Astrocyte of the cerebellum (primary cell): ENCODE measurements at regions not wholly inside any gene's neighbourhood (a gene's known extent, or its start where the extent isn't known, plus 50 kb on each side); places are given as distances from the start of the nearest gene placed in this dataset.
A peak's percentile ranks its signal among the peaks of the same experiment; 100 is the strongest.

Source experiments
- DNase-seq: peaks from one replicate; pipeline ENCODE4 v3.0.0-alpha.2; 2011; ENCODE audit warnings: low read depth
- H3K4me3 ChIP-seq: 2 replicates; pipeline ENCODE4 v1.5.1; 2011; ENCODE audit warnings: mild to moderate bottlenecking, low read depth, low read length, moderate library complexity
- in situ Hi-C: cut with HindIII; loops from 2 replicates; pipeline ENCODE4 v1.10.0; 2017; ENCODE audit warnings: low sequenced_read_pairs
- TF ChIP-seq, protein P1 (sequence below): IDR thresholded peaks from 2 replicates; pipeline ENCODE4 v1.5.1; 2012; ENCODE audit warnings: low read length, low read depth, moderate library complexity, mild to moderate bottlenecking; ENCODE audit errors: missing control alignments

DNA sequence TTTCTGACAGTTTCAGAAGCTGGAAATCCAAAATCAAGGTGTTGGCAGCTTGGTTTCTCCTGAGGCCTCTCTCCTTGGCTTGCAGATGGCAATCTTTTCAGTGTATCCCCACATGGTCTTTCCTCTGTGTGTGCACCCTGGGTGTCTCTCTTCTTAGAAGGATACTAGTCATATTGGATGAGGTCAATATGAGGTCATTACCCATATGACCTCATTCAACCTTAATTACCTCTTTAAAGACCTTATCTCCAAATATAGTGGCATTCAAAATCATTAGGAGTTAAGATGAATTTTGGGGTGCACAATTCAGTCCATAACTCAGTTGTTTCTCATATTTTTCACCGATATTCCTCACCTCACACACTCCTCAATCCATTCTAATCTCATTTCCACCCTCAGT is 92.4 kb upstream of the TGM3 start:
- in situ Hi-C loops: no loop called here
- DNase-seq: no peak
- H3K4me3 ChIP-seq: no peak overlapping the region
- TF ChIP-seq, protein P1, sequence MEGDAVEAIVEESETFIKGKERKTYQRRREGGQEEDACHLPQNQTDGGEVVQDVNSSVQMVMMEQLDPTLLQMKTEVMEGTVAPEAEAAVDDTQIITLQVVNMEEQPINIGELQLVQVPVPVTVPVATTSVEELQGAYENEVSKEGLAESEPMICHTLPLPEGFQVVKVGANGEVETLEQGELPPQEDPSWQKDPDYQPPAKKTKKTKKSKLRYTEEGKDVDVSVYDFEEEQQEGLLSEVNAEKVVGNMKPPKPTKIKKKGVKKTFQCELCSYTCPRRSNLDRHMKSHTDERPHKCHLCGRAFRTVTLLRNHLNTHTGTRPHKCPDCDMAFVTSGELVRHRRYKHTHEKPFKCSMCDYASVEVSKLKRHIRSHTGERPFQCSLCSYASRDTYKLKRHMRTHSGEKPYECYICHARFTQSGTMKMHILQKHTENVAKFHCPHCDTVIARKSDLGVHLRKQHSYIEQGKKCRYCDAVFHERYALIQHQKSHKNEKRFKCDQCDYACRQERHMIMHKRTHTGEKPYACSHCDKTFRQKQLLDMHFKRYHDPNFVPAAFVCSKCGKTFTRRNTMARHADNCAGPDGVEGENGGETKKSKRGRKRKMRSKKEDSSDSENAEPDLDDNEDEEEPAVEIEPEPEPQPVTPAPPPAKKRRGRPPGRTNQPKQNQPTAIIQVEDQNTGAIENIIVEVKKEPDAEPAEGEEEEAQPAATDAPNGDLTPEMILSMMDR: no peak

DNA sequence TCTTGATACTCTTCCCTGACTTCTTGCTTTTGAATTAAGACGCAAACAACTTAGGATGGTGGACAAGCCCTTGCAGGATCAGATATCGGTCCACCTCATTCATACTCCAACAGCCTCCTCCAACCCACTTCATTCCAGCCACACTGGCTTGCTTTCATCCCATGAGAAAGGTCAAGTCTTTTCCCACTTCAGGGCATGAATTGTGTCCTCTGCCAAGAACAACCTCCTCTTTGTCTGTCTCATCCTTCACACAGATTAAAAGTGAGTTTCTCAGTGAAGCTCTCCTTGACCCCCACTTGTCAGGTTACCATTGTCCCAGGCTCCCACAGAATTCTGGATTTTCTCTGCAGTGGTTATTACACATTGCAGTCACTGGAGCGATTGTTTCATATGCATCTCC is 91.8 kb upstream of the TGM3 start:
- H3K4me3 ChIP-seq: no peak overlapping the region
- no peak for DNase-seq
- in situ Hi-C loops: no loop called here
- TF ChIP-seq, protein P1: no peak

DNA sequence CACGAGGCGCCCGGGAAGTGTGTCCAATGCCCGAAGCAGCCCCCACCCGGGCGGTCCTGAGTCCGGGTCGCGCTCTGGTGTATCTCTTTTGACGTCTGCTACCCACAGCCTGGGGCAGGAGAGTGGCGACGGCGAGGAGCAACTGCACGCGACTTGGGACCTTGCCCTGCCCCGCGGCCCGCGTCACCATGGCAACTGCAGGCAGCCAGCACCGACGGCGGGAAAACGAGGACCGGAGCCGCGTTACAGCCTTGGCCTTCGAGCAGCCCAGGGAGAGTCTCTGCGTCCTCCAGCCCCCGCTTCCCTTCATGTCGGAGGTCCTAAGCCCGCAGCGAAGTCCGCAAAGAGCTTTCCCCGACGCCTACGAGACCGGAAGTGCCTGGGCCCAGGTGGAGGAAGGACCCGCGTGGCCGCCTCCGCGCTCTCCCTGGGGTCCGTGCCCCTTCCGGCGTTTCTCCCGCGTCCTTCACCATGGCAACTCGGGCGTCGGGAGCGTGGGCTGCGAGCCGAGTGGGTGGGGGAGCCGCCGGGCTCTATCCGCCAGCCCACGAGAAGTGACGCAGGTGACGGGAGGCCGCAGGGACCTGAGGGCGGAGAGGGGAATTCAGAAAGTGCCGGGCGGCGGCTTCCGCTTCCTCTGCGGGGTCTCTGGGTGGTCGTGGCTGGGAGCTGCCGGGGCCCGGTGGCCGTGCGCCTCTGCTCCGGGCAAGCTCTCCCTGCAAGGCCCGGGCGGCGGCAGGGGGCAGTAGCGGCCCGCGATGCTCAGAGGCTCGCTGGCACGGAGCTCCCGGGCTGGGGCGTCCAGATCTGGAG is 88.6 kb upstream of the TGM3 start:
- peak overlapping the region; percentile 47 for H3K4me3 ChIP-seq
- no peak for DNase-seq
- in situ Hi-C loops: no loop called here
- TF ChIP-seq, protein P1: peak; percentile 71

DNA sequence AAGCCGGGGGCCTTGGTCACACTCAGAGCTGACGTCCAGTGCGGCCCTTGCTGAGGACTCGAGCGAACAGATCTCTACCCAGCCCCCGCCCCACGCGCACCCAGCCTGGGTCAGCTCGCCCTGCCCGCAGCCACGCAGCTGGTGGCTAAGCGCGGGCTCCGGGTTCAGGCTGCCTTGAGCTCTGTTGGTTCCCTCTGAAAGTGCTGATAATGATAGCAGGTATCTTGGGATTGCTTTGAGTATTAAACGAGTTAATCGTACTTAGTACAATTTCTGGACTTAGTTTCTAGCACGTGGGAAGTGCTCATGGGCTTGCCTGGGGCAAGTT is 88.1 kb upstream of the TGM3 start:
- DNase-seq: no peak
- in situ Hi-C loops: no loop called here
- TF ChIP-seq, protein P1: no peak

DNA sequence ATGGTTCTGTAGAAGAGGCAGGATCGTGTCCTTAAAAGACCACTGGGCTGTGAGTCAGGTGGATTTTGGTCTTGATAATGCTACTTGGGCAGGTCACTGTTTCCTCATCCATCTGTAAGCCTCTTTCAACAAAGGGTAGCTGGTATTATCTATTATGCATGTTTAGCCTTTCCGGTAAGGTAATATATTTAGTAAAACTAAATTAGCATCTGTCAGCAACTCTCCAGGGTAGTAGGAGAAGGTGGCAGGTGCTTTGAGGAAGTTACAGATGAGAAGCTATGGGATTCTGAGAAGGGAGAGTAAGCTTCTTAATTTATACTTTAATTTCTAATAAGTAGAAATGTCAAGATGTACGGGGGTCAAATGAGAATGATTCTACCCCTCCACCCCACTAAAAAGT is 86.9 kb upstream of the TGM3 start:
- no peak for DNase-seq
- in situ Hi-C loops: no loop called here
- TF ChIP-seq, protein P1: no peak

More for the DNA sequence above, 88.1 kb upstream of the TGM3 start:
- peak overlapping the region; percentile 47 for H3K4me3 ChIP-seq

DNA sequence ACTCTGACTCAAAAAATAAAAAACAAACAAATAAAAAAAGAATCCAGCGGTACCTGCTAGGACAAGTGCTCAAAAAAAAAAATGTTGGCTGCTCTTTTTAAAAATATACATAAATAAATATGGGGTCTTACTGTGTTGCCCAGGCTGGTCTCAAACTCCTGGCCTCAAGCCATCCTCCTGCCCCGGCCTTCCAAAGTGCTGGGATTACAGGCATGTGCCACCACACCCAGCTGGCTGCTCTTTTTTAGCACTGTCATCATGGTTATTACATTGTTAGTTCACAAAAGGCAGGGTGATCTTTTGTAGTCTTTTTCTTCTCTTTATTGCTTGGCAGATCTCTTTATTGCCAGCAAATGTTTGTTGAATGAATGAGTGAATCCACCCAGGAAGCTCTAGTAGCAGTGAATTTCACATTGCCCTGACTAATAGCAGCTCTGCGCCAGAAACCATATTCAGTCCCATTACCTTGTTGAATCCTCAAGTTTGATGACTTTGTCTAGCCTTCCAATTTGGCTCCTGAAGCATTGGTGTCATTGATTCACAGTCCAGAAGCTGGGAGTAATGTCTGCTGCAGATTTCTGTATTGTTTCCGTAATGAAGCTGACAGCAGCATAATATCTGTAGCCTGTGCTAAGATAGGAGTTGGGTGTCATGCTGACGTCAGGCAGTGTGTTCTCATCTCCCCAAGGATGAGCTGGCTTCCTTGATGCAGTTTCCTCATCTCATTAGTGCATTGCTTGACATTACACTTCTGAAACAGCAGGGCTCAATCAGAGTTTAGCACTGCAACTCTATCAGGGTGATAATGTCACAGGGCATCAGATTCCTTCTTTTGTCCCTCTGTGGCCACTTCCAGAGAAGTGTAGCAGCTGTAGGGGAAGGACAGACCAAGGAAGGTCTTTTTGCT is 84.9 kb upstream of the TGM3 start:
- TF ChIP-seq, protein P1: no peak
- no peak overlapping the region for H3K4me3 ChIP-seq
- in situ Hi-C loops: no loop called here
- no peak for DNase-seq

More for the DNA sequence above, 86.9 kb upstream of the TGM3 start:
- H3K4me3 ChIP-seq: no peak overlapping the region
